NT2/D1 (cell line): ENCODE measurements at regions not wholly inside any gene's neighbourhood (a gene's known extent, or its start where the extent isn't known, plus 50 kb on each side); places are given as distances from the start of the nearest gene placed in this dataset.

ENCODE experiments used
- SUZ12 ChIP-seq: IDR thresholded peaks from 2 replicates; pipeline ENCODE4 v1.6.1; 2011; ENCODE audit not compliant: insufficient read length, insufficient read depth; ENCODE audit errors: extremely low read depth
- YY1 ChIP-seq: IDR thresholded peaks from 2 replicates; pipeline ENCODE4 v1.6.1; 2011; ENCODE audit not compliant: insufficient read length, insufficient read depth
- ZNF274 ChIP-seq: IDR thresholded peaks from 2 replicates; pipeline ENCODE4 v1.6.1; 2011; ENCODE audit warnings: mild to moderate bottlenecking, low read depth, low read length

GRCh38 chr10:83678850-83679249 lies 460.5 kb upstream of the GHITM start:
- TF ChIP-seq SUZ12 (no peak), ZNF274 (no peak), YY1 (no peak)
